NCI-H1417 (cell line): ENCODE measurements at regions not wholly inside any gene's neighbourhood (a gene's known extent, or its start where the extent isn't known, plus 50 kb on each side); places are given as distances from the start of the nearest gene placed in this dataset.

Experiments used
- DNase-seq, 3 experiments: peaks; one replicate each; lab custom pipeline; 2025; lab: John Stamatoyannopoulos, UW

DNA sequence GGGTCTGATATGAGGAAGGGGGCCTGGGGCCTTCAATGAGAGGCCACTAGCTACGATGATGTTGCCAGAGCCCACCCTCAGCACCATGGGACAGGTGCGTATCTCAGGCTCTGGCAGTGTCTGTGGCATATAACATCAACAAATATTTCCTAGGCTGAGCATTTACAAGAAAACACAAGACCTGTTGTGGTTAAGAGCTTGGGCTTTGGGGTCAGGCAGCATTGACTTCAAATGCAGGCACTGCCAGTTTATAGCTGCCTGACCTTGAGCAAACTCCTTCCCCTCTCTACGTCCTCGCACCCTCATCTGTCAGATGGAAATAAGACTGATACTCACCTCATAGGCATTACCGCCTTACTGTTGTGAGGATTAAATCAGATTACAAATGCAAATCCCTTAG lies 156.0 kb downstream of the KATNAL1 start:
- no peak for DNase-seq

- no peak for DNase-seq
Measured at GRCh38 chr13:30149248-30149647, 158.1 kb downstream of the KATNAL1 start.

GRCh38 chr13:30148786-30149185 lies 158.6 kb downstream of the KATNAL1 start:
- no peak for DNase-seq

GRCh38 chr13:30148171-30148754 lies 159.1 kb downstream of the KATNAL1 start:
- no peak for DNase-seq

DNA sequence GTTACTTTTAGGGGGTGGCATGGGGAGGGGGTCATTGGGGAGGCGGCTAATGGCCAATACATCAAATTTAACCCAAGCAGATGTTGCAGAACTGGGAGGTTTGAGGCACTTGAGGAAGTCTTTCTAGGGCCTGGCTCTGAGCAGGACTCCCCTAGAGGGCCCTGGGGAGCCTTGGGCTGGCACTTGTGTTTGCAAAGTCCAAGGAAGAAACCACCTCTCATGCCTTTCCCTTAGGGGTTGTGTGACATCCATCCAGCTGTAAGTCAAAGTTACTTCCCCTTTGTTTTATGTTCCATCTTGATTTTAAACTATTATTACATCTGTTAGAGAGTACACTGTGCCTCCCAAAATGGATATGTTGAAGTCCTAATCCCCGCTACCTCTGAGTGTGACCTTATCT lies 159.9 kb downstream of the KATNAL1 start:
- peak in 1 of 3 experiments; percentile 39 for DNase-seq

DNA sequence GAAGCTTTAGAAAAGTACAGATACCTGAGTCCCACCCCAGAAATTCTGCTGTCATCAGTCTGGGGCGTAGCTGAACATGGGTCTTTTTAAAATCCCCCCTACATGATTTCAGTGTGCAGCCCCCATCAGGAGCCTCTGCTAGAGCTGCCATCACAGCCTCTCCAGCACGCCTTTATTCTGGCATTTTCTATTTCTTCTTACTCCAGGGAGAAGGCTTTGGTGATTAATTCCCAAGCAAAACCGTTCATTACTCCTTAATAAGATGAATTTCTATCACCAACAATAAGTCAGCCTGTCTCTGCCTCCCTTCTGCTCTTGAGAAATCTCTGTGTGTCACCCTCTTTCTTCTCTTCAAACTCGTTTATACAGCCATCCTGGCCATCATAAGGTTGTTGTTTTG lies 160.3 kb downstream of the KATNAL1 start:
- DNase-seq: no peak

- no peak for DNase-seq
Measured at GRCh38 chr13:30145709-30146367, 161.5 kb downstream of the KATNAL1 start.

DNA sequence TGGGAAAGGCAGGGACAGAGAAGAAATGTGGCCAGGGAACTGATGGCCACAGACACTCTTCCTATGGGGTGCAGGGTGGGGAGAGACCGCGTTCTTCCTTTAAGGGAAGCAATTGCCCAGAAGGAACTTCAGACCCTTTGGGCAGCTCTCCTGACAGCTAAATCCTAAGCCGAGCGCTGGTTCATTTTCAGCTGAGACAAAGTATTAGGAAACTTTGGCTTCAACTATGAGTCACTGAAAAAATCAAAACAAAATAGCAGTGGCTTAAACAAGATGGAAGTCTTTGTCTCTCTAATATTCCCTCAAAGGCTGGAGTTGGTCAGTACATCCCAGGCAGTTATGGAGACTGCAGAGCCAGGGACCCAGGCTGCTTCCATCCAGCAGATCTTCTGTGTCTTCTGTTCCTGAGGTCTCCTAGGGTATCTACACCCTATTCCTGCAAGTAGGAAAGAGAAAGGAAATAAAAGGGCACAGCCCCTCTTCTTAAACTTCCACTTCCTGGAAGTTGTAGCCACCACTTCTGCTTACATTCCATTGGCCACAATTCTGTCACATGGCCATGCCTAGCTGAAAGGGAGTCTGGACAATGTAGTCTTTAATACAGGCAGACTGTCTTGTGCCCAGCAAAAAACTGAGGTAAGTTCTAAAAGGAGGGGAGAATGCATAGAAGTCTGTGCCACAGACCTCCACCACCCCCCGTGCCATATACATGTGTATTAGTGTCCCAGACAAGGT lies 163.5 kb downstream of the KATNAL1 start:
- no peak for DNase-seq

- DNase-seq: peak in 2 of 3 experiments; percentile 8 to 27
Measured at GRCh38 chr13:30142486-30143211, 164.7 kb downstream of the KATNAL1 start.

DNA sequence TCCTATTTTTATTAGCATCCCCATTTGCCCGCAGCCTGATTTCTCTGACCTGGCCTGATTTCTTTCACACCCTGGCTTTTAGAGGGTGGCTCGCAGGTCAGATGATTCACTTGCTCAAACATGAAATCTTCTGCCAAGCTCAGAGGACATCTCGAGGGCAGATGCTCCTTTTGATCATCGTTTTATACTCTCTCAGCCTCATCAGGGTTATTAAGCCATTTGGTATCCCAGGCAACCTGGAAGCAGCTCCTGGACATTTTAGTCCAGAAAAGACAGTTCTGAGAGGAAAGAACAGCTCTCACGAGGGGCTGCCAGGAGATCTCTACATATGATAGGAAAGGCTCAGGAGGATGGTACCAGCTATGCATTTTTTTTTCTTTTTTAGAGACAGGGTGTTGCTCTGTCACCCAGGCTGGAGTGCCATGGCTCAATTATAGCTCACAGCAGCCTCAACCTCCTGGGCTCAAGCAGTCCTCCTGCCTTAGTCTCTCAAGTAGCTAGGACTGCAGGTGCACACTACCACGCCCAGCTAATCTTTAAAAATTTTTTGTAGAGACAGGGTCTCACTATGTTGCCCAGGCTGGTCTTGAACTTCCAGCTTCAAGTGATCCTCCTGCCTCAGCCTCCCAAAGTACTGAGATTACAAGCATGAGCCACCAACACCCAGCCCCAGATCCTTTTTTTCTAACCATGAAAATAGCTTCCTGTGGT lies 165.4 kb downstream of the KATNAL1 start:
- peak in 1 of 3 experiments; percentile 1 for DNase-seq

DNA sequence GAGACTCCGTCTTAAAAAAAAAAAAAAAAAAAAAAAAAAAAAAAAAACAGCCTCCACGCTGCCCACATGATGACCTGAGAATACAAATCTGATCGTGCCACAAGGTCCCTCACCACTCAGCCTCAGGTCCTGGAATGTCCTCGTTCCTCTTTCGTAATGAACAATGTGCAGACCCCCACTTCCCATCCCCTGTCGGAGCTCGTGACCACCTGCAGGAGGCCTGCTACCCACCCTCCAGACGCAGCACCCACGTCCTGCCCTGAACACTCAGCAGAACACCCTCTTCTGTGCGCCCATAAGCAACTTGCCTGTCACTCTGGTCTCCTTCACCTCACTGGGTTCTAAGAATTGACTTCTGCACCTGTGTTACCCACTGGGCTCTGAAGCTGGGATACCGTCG lies 166.4 kb downstream of the KATNAL1 start:
- DNase-seq: no peak

DNA sequence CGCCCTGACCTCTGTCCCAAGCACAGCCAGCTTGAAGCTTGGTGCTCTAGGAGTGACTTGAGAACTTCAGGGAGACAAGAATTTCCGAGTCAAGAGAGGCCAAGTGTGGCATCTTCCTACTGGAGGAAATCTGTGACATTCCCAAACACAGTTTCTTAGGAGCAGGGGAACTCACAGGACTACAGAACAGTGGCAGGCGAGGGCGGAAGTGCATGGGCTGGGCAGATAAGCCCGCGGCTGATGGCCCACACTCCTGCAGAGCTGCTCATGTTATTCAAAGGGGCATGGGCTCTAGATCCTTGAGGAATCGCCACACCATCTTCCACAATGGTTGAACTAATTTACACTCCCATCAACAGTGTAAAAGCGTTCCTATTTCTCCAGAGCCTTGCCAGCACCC lies 168.8 kb downstream of the KATNAL1 start:
- no peak for DNase-seq

GRCh38 chr13:30135868-30136267 lies 171.5 kb downstream of the KATNAL1 start:
- DNase-seq: no peak

- no peak for DNase-seq
Measured at GRCh38 chr13:30135351-30135750, 172.0 kb downstream of the KATNAL1 start.

DNA sequence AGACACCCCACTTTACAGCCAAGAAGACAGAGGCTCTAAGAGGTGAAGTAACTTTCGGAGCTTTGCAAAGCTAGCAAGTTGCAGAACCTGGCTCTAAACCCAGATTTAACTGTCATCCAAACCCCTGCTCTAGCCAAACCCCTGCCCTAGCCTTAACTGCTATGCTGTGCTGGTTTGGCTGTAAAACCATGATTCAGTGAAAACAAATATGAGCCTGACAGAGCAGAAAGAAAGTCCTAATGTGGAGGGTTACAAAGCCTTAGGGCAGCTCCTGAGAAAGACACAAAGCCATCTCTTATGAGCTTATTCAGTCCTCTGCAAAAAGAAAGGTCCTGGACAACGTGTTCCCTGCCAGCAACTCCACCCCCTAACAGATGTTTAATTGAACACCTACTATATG lies 172.8 kb downstream of the KATNAL1 start:
- DNase-seq: no peak

- no peak for DNase-seq
Measured at GRCh38 chr13:30133996-30134395, 173.4 kb downstream of the KATNAL1 start.

DNA sequence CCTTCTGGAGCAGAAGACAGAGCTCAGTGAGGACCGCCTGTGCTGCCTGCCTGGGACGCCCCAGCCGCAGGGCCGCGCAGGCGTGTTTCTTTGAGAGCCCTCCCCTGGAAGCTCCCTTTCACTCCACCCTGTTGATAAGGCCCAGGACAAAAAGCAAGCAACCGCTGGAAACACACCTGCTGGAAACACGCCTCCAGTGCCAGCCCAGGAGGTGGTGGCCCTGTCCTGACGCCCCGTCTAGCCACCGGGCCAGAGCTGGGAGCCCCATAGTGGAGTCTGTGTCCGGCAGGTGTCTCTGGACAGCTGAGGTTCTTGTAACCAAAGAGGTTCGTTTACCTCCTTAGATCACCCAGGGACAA lies 173.8 kb downstream of the KATNAL1 start:
- DNase-seq: no peak

GRCh38 chr13:30132623-30133553 lies 174.5 kb downstream of the KATNAL1 start:
- peak; percentile 84 to 94 (median 88) for DNase-seq

GRCh38 chr13:30129411-30129810 lies 177.9 kb downstream of the KATNAL1 start:
- no peak for DNase-seq

DNA sequence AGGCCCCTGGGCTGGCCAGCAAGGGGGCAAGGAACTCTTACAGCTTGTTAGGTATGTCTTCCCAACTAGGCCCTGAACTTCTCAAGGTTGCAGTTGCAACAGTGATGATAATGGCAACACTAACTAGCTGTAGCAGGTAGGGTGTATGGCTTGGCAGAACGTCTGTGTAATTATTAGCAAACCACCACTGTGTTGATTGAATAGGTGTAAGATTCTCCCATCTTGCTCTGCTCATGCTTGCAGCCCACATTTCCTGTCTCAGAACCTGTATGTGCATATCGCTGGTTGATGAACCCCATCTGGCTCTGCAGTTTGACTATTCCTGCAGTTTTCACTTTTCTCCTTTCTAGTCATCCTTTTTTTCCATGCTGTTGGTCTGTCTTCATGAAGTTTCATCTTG lies 178.8 kb downstream of the KATNAL1 start:
- no peak for DNase-seq

GRCh38 chr13:30128095-30128494 lies 179.3 kb downstream of the KATNAL1 start:
- no peak for DNase-seq
